NCI-H2107 (cell line): ENCODE measurements at regions not wholly inside any gene's neighbourhood (a gene's known extent, or its start where the extent isn't known, plus 50 kb on each side); places are given as distances from the start of the nearest gene placed in this dataset.

Experiments
- DNase-seq: peaks from one replicate; lab custom pipeline; 2025; lab: John Stamatoyannopoulos, UW

DNA sequence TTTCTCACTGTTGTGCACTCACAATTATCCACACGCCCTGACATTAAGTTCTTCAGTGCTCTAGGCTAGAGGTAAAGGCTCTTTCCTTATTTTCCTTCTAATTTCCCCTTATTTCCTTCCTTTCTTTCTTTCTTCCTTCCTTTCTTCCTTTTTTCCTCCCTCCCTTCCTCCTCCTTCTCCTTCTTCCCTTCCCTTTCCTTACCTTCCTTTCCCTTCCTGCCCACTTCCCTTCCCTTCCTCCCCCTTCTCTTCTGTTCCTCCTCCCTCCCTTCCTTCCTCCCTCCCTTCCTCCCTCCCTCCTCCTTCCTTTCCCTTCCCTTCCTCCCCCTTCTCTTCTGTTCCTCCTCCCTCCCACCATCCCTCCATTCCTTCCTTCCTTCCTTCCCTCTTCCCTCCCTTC is 317.0 kb upstream of the IRX1 start:
- no peak for DNase-seq

DNA sequence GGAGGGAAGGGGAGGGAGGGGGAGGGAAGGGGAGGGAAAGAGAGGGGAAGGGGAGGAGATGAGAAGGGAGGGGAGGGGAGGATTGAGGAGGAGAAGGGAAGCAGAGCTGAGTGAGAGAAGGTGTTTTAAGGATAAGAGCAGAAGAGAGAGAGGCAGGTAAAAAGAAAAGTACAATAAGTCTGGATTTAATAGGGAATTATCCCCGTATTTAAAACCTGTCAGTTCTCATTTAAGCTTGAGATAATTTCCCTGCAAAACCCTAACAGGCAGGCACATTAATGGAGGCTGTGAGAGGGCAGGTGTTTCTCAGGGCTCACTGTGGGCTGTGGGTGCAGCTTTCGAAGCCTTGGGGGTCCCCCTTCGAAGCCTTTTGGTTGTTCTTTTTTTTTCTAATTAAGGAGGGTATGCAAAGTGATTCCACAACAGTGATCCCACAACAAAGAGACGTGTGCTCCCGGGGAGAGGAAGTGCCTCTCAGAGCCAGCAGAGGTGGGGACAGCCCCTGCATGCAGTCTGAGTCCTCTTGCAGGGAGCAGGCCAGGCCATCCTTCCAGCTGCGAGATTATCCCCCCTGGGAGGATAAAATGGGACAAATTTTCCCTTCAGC is 317.9 kb upstream of the IRX1 start:
- DNase-seq = no peak

DNA sequence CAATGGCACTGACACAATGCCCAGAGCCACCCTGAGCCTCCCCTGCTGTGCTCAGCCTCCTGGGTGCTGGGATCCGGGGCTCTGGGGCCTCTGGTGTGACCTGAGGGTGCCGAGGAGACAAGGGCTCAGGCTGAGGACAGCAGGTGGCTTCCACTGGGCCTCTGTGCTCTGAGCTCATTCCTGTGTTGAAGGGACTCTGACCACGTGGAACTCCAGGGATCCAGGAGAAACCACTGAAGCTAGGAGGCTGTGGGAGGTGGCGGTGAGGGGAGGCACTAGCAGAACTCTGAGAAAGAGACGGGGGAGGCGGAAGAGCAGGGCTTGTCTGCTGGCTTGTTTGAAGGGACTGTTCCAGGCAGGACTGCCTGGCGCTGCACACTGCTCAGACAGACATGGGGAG is 318.7 kb upstream of the IRX1 start:
- no peak for DNase-seq

DNA sequence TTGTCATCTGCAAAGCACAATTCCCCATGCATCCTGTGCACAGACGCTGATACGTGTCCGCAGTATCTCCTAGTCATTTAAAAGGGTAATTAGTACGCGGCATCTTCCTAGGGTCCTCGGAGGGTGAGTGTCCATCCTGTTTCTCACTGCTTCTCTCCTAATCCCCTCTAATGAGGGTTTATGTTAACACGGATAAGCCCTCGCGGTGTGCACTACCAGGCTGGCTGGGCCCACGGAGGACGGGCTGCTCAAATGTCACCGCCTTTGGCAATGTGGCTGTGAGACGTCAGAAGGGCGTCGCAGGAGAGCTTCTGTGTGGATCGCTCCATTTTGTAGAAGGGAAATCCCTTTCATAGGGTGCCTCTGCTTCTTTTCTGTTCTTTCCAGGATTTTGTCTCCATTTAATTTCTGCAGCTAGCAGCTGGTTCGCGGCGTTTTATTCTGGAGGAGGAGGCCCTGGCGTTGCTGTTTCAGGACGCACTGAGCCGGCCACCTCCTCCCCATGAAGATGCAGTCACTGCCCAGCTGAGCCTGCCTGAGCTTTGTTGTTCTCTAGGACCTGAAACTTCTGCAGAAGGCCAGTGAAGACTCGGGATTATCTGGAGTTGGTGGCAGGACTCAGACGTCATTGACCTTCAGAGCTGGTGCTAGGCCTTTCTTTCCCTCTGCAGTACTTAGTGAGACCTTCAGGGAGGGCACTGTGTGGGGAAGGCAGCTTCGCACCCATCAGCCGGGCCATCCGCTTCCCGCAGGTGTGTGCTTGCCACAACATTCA is 326.1 kb upstream of the IRX1 start:
- no peak for DNase-seq

DNA sequence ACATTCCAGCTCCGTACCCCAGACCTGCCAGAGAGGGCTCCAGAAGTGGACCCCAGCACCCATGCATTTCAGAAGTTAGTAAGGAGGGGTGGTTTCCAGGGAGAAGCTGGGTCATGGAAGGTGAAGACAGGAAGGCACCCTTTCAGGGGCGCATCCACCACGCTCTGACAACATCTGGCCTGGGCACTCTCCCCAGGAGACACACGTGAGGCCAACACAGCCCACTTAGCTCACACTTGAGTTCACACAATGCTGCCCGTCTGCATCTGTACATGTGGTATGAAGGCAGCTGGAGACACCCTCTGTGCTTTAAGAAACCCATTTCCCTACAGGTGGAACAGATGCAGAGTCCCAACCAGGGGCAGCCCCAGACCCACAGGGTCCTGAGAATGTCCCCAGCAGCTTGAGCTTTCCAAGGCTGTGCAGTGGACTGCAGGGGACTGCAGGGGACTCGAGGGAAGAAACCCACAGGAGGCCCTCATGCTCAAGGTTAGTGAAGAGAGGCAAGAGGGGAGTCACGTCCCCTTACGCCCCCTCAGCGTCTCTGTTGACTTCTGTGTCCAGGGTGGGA is 326.8 kb upstream of the IRX1 start:
- no peak for DNase-seq

DNA sequence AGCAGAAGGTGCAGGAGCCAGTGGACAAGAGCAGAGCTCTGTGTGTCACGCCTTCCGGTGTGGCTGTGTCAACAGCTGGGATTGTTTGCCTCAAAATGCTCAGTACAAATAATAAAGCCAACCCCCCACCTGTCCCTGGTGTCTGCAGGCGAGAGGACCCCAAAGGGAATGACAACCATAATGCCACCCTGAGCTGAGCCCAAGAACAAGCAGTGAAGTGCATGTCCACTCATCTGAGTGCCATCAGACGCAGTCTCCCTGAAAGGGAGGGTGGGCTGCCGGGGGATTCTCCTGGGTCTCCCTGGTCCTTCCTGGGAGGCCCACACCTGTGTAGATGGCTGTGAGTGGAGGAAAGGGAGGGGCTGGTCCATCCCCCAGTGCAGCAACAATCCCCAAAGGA is 328.8 kb upstream of the IRX1 start:
- DNase-seq = no peak

DNA sequence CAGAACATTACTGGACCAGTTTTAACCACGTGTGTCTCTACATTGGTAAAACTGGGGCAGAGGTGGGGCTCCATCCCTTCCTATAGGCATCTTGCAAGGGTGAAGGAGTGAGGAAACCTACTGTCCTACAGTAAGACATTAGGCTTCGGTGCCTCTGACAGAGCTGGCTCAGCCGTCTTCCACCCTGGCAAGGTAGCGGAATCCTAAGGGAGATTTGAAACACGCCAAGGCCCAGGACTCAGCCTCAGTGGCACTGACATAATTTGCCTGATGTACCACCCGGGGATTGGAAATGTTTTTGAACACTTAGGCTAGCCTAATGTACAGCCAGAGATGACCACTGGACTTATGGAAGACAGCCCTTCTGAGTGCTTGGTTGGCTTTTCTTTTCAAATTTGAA is 329.7 kb upstream of the IRX1 start:
- no peak for DNase-seq

DNA sequence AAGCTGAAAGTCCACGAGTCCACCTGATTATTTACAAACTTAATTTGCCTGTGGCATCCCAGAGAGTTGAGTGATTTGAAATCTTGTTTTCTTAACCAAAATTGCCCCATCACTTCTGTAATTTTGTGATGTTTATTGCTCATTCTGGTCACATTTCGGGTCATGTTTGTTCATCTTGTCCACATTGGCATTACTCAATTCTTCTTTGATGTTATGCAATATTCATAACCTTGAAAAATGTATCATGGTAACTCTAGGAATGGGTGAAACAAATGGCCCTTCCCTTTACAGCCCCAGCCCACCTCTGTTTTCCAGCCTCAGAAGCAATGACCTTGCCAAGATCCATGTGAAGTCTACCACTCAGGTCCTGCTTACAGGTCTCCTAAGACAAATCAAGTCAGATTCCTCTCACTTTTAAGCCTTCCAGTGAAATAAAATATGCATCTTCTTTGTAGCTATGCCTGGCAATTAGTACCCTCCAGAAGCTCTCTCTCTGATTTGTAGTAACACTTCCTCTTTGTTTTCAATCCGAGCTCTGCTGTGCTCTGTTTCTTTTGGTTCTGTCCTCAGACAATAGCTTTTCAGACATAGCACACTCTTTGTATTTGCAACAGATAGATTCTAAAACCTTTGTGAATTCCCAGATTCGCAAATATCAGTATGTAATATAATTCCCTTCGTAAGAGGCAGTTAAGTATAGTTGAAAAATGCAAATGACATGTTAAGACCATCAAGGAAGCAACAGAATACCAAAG is 330.3 kb upstream of the IRX1 start:
- no peak for DNase-seq

DNA sequence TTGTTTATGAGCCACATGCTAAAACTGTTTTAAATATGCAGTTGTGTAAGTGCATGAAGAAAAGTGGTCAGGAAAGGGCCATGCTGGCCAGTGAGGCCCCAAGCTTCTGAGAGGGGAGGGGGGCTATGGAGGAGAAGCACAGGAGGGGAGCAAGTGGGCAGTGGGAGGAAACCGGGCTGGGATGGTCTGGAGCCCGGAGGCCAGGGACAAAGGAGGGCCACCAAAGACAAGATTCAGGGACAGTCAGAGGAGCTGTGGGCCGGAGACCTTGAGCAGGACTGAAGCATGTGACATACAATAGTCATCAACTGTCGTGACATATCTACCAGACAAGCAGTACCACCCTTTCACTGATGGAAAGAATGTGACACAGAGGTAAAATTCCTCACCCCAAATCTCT is 333.2 kb upstream of the IRX1 start:
- no peak for DNase-seq

DNA sequence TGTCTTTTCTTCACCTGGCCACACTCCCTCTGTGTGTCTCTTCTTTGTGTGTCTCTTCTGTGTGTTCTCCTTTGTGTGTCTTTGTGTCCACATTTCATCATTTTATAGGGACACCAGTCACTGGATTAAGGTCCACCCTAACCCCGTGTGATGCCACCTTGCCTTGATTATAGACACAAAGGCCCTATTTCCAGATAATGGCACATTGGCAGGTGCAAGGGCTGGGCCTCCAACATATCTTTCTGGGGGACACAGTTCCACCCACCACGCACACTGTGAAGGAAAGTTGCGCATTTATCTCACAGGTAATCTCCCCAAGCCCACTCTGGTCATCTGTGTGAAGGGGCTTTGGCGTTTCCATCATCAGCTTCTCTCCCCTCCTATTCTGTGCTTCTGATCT is 334.6 kb upstream of the IRX1 start:
- DNase-seq = no peak

DNA sequence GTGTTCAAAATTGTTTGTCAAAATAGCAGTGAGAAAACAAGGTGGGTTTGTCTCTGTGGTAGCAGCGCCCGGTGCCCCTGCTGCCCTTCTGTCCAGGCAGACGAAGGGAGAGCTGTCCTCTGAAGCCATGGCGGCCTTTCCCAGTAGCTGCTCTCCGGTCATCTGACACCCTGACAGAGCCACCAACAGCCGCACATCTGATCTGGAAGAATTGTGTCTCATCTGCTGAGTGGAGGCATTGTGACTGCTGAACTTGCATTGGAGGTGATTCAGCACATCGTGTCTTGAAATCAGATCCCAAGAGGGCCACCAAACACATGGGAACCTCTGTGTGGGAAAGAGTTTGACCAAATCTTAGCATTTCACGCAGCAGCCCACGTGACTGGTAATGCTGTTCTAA is 337.6 kb upstream of the IRX1 start:
- DNase-seq = no peak

DNA sequence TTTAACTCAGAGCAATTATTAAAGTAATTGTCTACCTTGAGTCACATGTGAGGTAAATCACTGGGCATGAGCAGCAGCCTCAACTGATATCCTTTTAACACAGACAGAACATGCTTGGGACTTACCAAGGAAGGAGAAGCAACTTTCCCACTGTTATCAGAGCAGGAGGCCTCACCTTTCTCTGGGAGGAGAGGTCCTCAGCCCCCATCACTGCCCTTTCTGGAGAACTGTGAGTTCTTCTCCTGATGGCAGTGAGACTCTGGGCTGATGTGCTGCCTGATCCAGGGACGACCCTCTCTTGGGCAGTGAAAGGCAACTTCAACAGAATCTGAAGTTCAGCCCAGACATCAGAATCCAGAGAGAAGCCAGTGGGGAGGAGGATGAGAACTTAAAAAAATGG is 343.4 kb upstream of the IRX1 start:
- no peak for DNase-seq

DNA sequence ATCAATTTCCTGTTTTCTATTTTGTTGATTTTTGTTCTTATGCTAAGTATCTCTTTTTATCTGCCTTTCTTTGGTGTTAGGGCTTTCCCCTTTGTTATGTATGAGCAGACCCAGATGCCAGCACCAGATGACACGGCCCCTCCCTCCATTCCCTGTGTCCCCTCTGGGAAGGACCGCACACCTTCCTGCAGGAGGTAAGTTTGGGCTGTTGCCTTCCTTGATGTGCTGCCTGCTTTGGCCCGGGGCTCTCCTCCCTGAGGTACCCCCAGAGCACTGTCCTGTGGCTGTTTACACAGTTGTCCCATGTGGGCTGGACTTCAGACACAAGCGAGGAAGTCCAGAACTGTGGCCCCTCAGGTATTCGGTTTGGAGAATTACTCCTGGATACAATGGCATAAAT is 343.8 kb upstream of the IRX1 start:
- DNase-seq = no peak

DNA sequence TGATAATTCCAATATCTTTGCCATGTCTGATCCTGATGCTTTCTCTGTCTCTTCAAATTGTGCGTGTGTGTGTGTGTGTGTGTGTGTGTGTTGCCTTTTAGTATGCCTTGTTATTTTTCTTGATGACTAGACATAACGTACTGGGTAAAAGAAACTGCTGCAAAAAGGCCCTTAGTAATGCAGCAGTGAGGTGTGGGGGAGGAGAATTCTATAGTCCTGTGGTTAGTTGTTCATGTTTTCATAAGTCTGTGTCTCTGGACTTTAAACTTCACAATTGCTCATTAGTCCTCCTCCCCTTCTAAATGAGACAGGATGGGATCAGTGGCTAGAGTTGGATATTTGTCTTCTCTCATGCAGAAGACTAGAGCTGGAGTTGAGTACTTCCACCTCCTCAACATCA is 346.2 kb upstream of the IRX1 start:
- DNase-seq = no peak

DNA sequence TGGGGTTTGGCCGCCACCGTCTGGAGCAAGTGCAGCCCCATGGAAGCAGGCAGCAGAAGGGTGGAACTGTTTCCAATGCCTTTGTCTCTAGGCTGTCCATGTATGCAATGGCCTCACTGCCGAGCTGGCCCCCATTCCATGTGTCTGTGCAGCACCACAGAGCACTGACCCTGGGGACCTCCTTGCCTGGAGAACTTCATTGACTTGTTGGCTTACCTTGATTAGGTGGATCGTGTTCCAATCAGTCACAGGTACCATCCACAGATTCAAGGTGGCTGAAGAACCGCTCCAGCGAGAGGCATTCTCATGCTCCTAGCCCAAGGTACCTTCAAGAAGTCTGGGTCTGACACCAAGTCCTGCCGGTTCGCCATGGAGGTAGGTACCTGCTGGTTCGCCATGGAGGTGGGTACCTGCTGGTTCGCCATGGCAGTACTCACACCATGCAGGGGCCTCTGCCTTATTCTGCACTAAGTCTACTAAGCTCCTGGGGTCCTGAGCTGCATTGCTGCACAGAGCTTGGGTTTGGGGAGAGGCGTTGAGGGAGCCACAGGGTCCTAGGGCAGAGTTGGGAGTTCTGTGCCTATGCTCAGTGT is 358.3 kb upstream of the IRX1 start:
- DNase-seq = no peak

DNA sequence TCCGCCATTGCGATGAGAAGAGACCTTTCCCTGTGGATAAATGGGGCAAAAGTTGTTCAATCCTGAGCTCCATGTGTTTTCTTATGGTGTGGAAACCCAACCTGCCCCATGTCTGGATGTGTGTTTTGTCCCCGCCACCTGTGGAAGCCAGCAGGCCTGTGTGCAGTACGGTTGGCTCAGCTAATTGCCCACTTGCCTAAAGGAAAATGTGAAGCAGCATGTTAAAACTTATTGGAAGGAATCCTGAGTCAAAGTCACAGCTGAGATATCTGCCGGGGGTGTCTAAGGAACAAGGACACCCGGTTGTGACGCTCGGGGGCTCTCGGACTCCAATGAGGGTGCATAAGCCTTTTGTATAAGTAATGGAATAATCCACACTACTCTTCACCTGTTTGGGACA is 361.1 kb upstream of the IRX1 start:
- no peak for DNase-seq

DNA sequence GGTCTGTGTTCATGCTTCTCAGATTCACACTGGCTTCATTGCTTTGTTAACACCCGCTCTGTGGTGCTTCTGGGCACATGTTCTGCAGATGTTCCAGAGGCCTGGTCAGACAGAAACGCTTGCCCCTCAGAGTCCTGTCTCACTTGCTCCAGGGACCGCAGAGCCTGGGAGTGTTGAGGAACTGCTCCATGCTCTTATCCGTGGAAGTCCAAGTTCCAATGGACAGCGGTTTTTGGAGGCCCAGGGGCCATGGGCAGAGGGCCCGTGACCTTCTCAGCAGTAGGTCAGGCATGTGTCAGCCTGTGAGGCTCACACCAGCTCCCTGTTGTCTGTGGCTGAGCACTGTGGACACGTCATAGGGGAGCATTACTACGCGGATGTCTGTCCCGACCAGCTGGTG is 364.7 kb upstream of the IRX1 start:
- no peak for DNase-seq

DNA sequence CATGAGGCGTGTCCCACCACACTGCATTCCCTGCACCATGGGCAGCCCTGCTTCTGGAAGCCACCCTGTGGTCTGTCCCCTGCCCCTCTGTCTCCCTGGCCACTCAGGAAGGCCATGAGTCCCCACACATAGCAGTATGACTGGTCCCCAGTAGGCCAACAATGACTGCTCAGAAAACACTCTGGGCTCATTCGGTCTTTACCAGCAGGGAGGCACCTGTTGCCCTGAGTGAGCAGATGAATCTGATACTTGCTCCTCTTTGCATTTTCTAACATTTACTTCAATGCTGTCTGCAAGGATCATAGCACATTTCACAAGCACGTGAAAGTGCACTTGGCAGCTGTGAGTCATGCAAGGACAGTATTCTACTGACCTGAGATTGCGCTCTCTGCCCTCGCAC is 365.4 kb upstream of the IRX1 start:
- no peak for DNase-seq

DNA sequence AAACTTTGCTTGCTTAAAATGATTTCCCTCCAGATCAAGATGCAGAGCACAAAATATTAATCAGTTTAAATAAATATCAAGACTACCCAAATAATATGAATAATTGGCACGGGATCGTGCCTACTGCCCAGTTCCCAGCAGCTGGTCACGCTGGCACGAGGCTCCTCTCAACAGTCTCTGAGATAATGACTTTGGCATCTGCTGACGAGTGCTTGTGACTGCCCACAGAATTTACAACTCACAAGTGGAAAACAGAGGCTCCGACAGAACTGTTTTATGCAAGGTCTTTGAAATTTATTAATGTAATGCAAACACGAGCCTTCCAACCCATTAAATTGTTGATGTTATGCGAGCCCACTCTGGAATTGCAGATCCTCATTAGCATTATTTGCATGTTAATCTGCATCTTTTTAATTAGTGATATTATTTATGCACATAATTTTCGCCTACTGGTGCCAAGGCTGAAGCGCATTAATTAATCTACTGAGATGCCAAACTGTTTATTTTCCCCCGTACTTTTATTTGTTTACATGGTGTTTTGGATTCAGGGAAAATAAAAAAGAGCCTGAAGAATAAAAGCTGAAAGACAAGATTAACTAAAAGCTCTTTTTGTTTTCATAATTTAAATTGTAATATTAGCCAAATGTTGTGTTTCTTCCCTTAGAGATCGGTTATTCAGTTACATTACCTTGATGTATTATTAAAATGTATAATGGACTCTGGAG is 369.3 kb upstream of the IRX1 start:
- DNase-seq = no peak

DNA sequence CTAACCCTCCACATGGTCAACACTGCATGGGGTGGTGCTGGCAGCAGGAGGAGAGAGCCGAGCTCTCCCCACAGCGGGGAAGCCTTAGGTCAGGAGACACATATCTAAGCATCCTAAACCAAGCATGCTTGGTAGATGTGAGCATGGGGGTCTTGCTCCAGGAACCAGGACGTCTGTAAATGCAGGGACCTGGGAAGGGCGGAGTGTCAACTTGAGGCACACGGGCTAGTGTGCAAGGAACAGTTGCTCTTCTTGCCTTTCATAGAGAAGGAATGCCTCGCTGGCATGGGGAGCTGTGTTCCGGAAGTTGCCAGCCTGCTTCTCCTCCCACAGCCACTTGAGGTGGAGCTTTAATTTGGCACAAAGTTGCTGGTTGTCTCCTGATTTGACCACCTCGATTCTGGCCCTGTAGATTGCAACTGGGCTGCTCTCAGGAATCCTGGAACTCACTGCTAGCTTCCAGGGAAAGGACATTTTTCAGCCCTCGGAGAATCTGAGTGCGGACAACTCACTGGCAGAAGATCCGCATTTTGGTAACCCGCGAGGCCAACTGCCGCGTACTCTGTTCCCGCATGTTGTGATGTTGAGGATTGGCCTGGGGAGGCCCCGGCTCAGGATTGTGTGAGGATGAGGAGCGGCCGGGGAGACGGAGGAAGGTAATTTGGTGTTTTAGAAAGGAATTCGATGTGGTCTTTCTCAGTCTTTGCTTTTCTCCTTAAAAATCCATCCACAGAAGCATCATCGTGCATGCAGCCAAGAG is 370.3 kb upstream of the IRX1 start:
- DNase-seq = no peak

DNA sequence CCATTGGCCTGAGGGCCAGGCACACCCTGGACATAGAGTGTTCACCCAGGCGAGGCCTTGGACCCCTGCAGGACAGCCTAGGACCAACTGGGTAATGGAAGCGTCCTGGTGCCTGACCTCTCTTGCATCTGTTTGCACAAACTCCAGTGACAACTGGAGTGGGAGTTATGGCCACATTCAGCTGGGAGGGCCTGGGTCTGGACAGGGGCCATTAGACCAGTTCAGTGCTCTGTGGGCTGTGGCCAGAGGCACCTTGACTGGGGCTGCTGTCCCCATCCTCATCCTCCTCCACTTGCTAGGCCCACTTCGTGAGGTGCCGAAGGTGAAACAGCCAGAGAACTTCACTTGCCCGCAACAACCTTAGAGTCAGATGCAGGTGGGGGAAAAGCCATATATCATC is 372.7 kb upstream of the IRX1 start:
- no peak for DNase-seq
